K562 (cell line): ENCODE measurements at regions not wholly inside any gene's neighbourhood (a gene's known extent, or its start where the extent isn't known, plus 50 kb on each side); places are given as distances from the start of the nearest gene placed in this dataset.
"Not testable (repeated sequence)": the region's sequence is repeated elsewhere in the genome, so short reads cannot be mapped to it uniquely, and the experiment has no call there.

Experiments
- ATAC-seq: fragments of 200-7000 bp; cut with Tn5 transposase; 3 replicates; pipeline ENCODE4 v1.9.1; 2020; ENCODE audit warnings: moderate library complexity
- BruUV-seq: library from RNA; stranded (reverse); fragments of 400-500 nt; replicated peaks from 2 replicates; lab custom pipeline; 2021; lab: Mats Ljungman, UMichigan
- CTCF ChIA-PET: fragments of 300-600 bp; formaldehyde crosslinking; extraction: SDS; loops from one replicate; lab custom pipeline; 2021; ENCODE audit warnings: low intra/inter-chr PET ratio; lab: Yijun Ruan, JAX
- POLR2A ChIA-PET: fragments of 300-600, 350-650 bp; sonication (Branson Sonifier 250); formaldehyde crosslinking; extraction: SDS; loops from one replicate; lab custom pipeline; 2021; ENCODE audit warnings: antibody characterized with exemption, inconsistent platforms; lab: Yijun Ruan, JAX
- DNase-seq, 4 experiments: peaks; one replicate each; pipeline versions ENCODE4 v3.0.0 to v3.0.0-alpha.2; 2011 to 2018; ENCODE audit warnings: low spot score in 3 of 4, mixed read lengths in 3 of 4; ENCODE audit errors: extremely low read depth in 1 of 4
- FAIRE-seq: peaks from 2 replicates; lab custom pipeline; 2011; peaks lifted over from hg19 to GRCh38; lab: Jason Lieb, UNC
- H2AFZ ChIP-seq: 2 replicates; pipeline ENCODE4 v1.6.0; 2011; ENCODE audit warnings: low read depth, low read length, control low read depth, inconsistent platforms
- H3K27ac ChIP-seq: fragments of 200-600 bp; 3 replicates; pipeline ENCODE4 v1.8.0; 2011; ENCODE audit warnings: low read depth, mild to moderate bottlenecking, control low read depth, inconsistent platforms, low read length, moderate library complexity, mixed read lengths; ENCODE audit errors: extremely low read depth
- H3K27me3 ChIP-seq, 2 experiments: fragments of 300-600 bp in 1 of 2; 2 replicates in 1 of 2; 3 replicates in 1 of 2; pipeline versions ENCODE4 v1.6.0 to v1.8.0; 2011; ENCODE audit warnings: inconsistent platforms in 2 of 2, low read length in 2 of 2, mild to moderate bottlenecking in 1 of 2, mixed read lengths in 1 of 2, moderate library complexity in 1 of 2; ENCODE audit not compliant: control insufficient read depth in 2 of 2, insufficient read depth in 2 of 2
- H3K36me3 ChIP-seq: fragments of 300-600 bp; 3 replicates; pipeline ENCODE4 v1.8.0; 2011; ENCODE audit warnings: mild to moderate bottlenecking, low read length, inconsistent platforms; ENCODE audit not compliant: control insufficient read depth, insufficient read depth
- H3K4me1 ChIP-seq, 2 experiments: fragments of 200-600 bp in 1 of 2; replicated peaks in 1 of 2; 2 replicates in 1 of 2; 3 replicates in 1 of 2; pipeline versions ENCODE4 v1.5.1 to v1.8.0; 2011; ENCODE audit warnings: inconsistent platforms in 2 of 2, low read length in 2 of 2, mild to moderate bottlenecking in 1 of 2, mixed read lengths in 1 of 2, moderate library complexity in 1 of 2; ENCODE audit not compliant: control insufficient read depth in 2 of 2, insufficient read depth in 2 of 2
- H3K4me2 ChIP-seq: 2 replicates; pipeline ENCODE4 v1.6.1; 2011; ENCODE audit warnings: low read length, control low read depth, inconsistent platforms, mixed read lengths; ENCODE audit not compliant: insufficient read depth
- H3K4me3 ChIP-seq: fragments of 200-600 bp; sonication (generic), shearing (Covaris generic); 2 replicates; pipeline ENCODE4 v1.5.1; 2016; ENCODE audit warnings: control low read depth, inconsistent platforms
- H3K79me2 ChIP-seq: fragments of 200-600 bp; 3 replicates; pipeline ENCODE4 v1.8.0; 2011; ENCODE audit warnings: low read length, inconsistent platforms; ENCODE audit not compliant: control insufficient read depth, insufficient read depth
- H3K9ac ChIP-seq, 2 experiments: 2 replicates each; pipeline versions ENCODE4 v1.6.0 to v1.6.1; 2011; ENCODE audit warnings: low read depth in 2 of 2, low read length in 2 of 2, control low read depth in 1 of 2, inconsistent platforms in 1 of 2, mild to moderate bottlenecking in 1 of 2, mixed read lengths in 1 of 2; ENCODE audit not compliant: insufficient read depth in 1 of 2
- H3K9me1 ChIP-seq: one replicate; pipeline ENCODE4 v1.6.0; 2011; ENCODE audit warnings: inconsistent platforms, mild to moderate bottlenecking, low read length, moderate library complexity; ENCODE audit not compliant: control insufficient read depth, insufficient read depth
- H3K9me3 ChIP-seq: replicated peaks from 2 replicates; pipeline ENCODE4 v1.5.1; 2011; ENCODE audit warnings: low read depth, low read length, inconsistent platforms; ENCODE audit not compliant: control insufficient read depth, insufficient read depth
- H4K20me1 ChIP-seq: replicated peaks from 2 replicates; pipeline ENCODE4 v1.6.1; 2011; ENCODE audit warnings: low read length, inconsistent platforms, mixed read lengths; ENCODE audit not compliant: control insufficient read depth, insufficient read depth
- NFYB ChIP-seq: IDR thresholded peaks from 2 replicates; pipeline ENCODE4 v1.6.1; 2011; ENCODE audit warnings: mild to moderate bottlenecking, moderate library complexity; ENCODE audit not compliant: insufficient read length; ENCODE audit errors: extremely low read depth
- WGBS: fragments of 100-300 bp; shearing (Covaris generic); methylation state at CpG from one replicate; pipeline ENCODE4 v1.1.6; 2016; ENCODE audit warnings: low coverage, mixed read lengths; ENCODE audit not compliant: insufficient coverage; ENCODE audit errors: missing lambda C conversion rate; 5-methylcytosine and 5-hydroxymethylcytosine counted together
- in situ Hi-C: fragments of 300-500 bp; cut with MboI; formaldehyde crosslinking; loops from 4 replicates; pipeline ENCODE4 v1.15.0; 2018; ENCODE audit warnings: inconsistent platforms, mixed read lengths
- intact Hi-C: fragments of 100-400 bp; cut with micrococcal nuclease; formaldehyde crosslinking; loops from 2 replicates; pipeline ENCODE4 v1.14.2; 2022
- TF ChIP-seq, protein P1 (sequence below): fragments of 450-650 bp; formaldehyde crosslinking; IDR thresholded peaks from 2 replicates; pipeline ENCODE4 v1.4.0; 2020; ENCODE audit warnings: mild to moderate bottlenecking, mixed read lengths

- H3K4me3 ChIP-seq, H3K9me3 ChIP-seq, in situ Hi-C loops, DNase-seq, FAIRE-seq, H4K20me1 ChIP-seq, H3K4me1 ChIP-seq, H3K79me2 ChIP-seq, CTCF ChIA-PET, BruUV-seq, H2AFZ ChIP-seq, H3K27me3 ChIP-seq, H3K9me1 ChIP-seq, H3K27ac ChIP-seq, intact Hi-C loops, POLR2A ChIA-PET, H3K4me2 ChIP-seq, ATAC-seq, H3K9ac ChIP-seq: not testable (repeated sequence)
- WGBS, result 92% methylated on average over 2 of the region's 2 CpGs
- H3K36me3 ChIP-seq, result peaks cover 60% of the 10 kb centered on the region
- TF ChIP-seq, protein P1, sequence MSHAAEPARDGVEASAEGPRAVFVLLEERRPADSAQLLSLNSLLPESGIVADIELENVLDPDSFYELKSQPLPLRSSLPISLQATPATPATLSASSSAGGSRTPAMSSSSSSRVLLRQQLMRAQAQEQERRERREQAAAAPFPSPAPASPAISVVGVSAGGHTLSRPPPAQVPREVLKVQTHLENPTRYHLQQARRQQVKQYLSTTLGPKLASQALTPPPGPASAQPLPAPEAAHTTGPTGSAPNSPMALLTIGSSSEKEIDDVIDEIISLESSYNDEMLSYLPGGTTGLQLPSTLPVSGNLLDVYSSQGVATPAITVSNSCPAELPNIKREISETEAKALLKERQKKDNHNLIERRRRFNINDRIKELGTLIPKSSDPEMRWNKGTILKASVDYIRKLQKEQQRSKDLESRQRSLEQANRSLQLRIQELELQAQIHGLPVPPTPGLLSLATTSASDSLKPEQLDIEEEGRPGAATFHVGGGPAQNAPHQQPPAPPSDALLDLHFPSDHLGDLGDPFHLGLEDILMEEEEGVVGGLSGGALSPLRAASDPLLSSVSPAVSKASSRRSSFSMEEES (CRISPR knock-in tag), result peak; percentile 13; the same call in 1 of the 2 replicates
These were observed 256.0 kb upstream of the ATXN7L3B start for GRCh38 chr12:74281401-74282180.

DNA sequence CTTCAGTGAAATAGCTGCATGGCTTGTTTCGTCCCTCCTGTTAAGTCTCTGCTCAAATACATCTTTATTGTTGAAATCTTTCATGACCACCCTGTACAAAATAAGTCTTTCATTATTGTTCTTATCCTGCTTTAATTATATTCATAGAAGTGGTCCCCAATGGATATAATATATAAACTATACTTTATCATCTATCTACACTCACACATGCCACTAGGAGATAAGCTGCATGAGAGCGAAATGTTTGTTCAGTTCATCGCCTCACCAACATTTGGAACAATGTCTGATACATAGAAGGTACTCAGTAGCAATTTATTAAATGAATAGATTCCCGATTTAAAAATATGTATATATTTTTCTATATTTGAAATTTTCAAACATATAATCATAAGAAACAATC is 254.0 kb upstream of the ATXN7L3B start:
- no peak overlapping the region for H2AFZ ChIP-seq
- no peaks in the 10 kb centered on the region for H3K9me1 ChIP-seq
- 38% methylated on average over 4 of the region's 4 CpGs for WGBS
- DNase-seq, result no peak
- intact Hi-C loops, result no loop called here
- no peak overlapping the region for H3K4me2 ChIP-seq
- peaks cover 67% of the 10 kb centered on the region for H3K36me3 ChIP-seq
- no peaks in the 10 kb centered on the region for H3K9me3 ChIP-seq
- no peaks in the 10 kb centered on the region for H4K20me1 ChIP-seq
- ChIA-PET POLR2A (interaction anchor here (0.7 to 1.9 kb wide), 2 partner anchors 9 to 89 kb away, joined by 4 to 7 read pairs; no protein-coding TSS in a partner anchor), CTCF (no interaction called here)
- ATAC-seq, result no peak
- no peak overlapping the region for H3K9ac ChIP-seq
- in situ Hi-C loops, result no loop called here
- no TSS peak for BruUV-seq
- FAIRE-seq, result no peak
- H3K27me3 ChIP-seq, result no peaks in the 10 kb centered on the region
- peaks cover 16% of the 10 kb centered on the region; the same call in 1 of the 3 replicates for H3K79me2 ChIP-seq
- H3K4me3 ChIP-seq, result no peak overlapping the region
- H3K27ac ChIP-seq, result no peak overlapping the region
- peaks cover 0 to 11% of the 10 kb centered on the region in 2 experiments; a peak in 2 of 5 replicates for H3K4me1 ChIP-seq
- TF ChIP-seq NFYB, result no peak
